ENCODE measurements at regions not wholly inside any gene's neighbourhood (a gene's known extent, or its start where the extent isn't known, plus 50 kb on each side); places are given as distances from the start of the nearest gene placed in this dataset.

GRCh38 chr1:106615473-106615872 lies 441.0 kb upstream of the PRMT6 start:
- Histone ChIP-seq H2BK5ac (ENCODE audit: low read depth, low read length, poor library complexity) (no peak overlapping the region), H3K27me3 (ENCODE audit: insufficient read depth, low read length) (no peaks in the 10 kb centered on the region), H3K14ac (ENCODE audit: low read length) (no peak overlapping the region), H3K9ac (ENCODE audit: low read length) (no peak overlapping the region), H3K4ac (ENCODE audit: low read depth, low read length) (no peak overlapping the region), H3K9me3 (ENCODE audit: insufficient read depth, low read depth, low read length) (peaks cover 2% of the 10 kb centered on the region), H4K12ac (ENCODE audit: low read depth, low read length) (no peak overlapping the region), H3K4me1 (ENCODE audit: control insufficient read depth in 1 of 2, insufficient read depth in 2 of 2, low read length in 2 of 2) (no peaks in the 10 kb centered on the region), H3K4me2 (ENCODE audit: low read length) (no peak overlapping the region), H3K18ac (ENCODE audit: low read length) (no peak overlapping the region), H2BK12ac (ENCODE audit: low read length) (no peak overlapping the region), H3K27ac (ENCODE audit: low read depth, low read length) (no peak overlapping the region), H2AFZ (ENCODE audit: insufficient read depth, low read length, poor library complexity) (no peak overlapping the region), H2AK5ac (ENCODE audit: low read length) (no peak overlapping the region), H3K79me2 (ENCODE audit: control insufficient read depth, insufficient read depth, low read length, poor library complexity) (no peaks in the 10 kb centered on the region), H2BK120ac (ENCODE audit: insufficient read depth, low read length, poor library complexity) (no peak overlapping the region), H3K36me3 (ENCODE audit: control insufficient read depth in 1 of 2, insufficient read depth in 2 of 2, low read length in 2 of 2) (no peaks in the 10 kb centered on the region), H3K23ac (ENCODE audit: low read length) (no peak overlapping the region), H3K79me1 (ENCODE audit: low read length) (no peaks in the 10 kb centered on the region), H3K4me3 (ENCODE audit: low read depth, low read length) (no peak overlapping the region), H4K91ac (ENCODE audit: low read depth, low read length) (no peak overlapping the region), H4K8ac (ENCODE audit: low read depth, low read length) (no peak overlapping the region)
- WGBS (ENCODE audit: extremely low coverage, insufficient coverage, insufficient read length): no CpG with 5 or more reads among the region's 2 CpGs
- no peak for DNase-seq

DNA sequence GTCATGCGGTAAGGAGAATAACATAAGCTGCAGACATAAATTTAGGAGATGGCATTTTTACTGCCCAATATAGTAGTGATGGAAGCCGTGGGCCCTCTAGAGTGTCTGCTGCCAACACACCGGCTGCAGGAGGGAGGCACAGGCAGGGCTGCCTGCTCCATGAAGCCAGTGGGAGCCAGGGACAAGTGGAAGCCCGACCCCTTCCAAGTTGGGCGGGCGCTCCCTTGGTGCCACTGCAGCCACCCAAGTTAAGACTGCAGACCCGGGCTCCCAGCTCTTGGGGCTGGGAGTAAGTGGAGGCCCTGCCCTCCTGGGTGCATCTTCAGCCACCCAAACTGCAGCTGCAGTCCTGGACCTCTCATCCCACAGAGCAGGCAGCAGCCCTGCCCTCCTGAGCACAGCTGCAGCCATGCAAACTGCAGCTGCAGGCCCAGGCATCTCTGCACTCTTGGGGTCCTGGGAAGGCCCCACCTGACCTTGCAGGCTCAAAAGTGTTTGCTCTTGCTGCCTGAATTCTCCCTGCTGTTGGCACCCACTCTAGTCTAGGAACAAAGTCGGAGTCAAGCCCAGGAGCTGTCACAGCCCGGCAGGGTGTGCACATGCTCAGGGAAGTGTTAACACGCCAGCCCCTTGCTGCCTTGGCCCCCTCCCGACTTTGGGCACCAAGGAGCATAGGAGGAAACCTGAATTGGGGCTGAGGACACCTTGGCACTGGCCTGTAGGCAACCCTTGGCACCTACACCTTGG lies 437.2 kb upstream of the PRMT6 start:
- Histone ChIP-seq H3K9me3 (ENCODE audit: insufficient read depth, low read depth, low read length) (peaks cover 2% of the 10 kb centered on the region), H3K4ac (ENCODE audit: low read depth, low read length) (no peak overlapping the region), H4K8ac (ENCODE audit: low read depth, low read length) (no peak overlapping the region)

GRCh38 chr1:106619827-106620134 lies 436.7 kb upstream of the PRMT6 start:
- no peak overlapping the region for H2AFZ ChIP-seq (ENCODE audit: insufficient read depth, low read length, poor library complexity)

More for the DNA sequence above, 437.2 kb upstream of the PRMT6 start:
- Histone ChIP-seq H3K36me3 (ENCODE audit: control insufficient read depth in 1 of 2, insufficient read depth in 2 of 2, low read length in 2 of 2) (no peaks in the 10 kb centered on the region), H3K23ac (ENCODE audit: low read length) (no peak overlapping the region), H2AFZ (ENCODE audit: insufficient read depth, low read length, poor library complexity) (no peak overlapping the region), H3K27ac (ENCODE audit: low read depth, low read length) (no peak overlapping the region), H3K4me1 (ENCODE audit: control insufficient read depth in 1 of 2, insufficient read depth in 2 of 2, low read length in 2 of 2) (no peaks in the 10 kb centered on the region), H3K18ac (ENCODE audit: low read length) (no peak overlapping the region), H3K79me2 (ENCODE audit: control insufficient read depth, insufficient read depth, low read length, poor library complexity) (no peaks in the 10 kb centered on the region), H2BK12ac (ENCODE audit: low read length) (no peak overlapping the region), H3K4me3 (ENCODE audit: low read depth, low read length) (no peak overlapping the region), H3K9ac (ENCODE audit: low read length) (no peak overlapping the region), H4K91ac (ENCODE audit: low read depth, low read length) (no peak overlapping the region), H3K4me2 (ENCODE audit: low read length) (no peak overlapping the region), H4K12ac (ENCODE audit: low read depth, low read length) (no peak overlapping the region), H2BK5ac (ENCODE audit: low read depth, low read length, poor library complexity) (no peak overlapping the region), H3K79me1 (ENCODE audit: low read length) (no peaks in the 10 kb centered on the region), H2AK5ac (ENCODE audit: low read length) (no peak overlapping the region), H3K14ac (ENCODE audit: low read length) (no peak overlapping the region), H3K27me3 (ENCODE audit: insufficient read depth, low read length) (no peaks in the 10 kb centered on the region), H2BK120ac (ENCODE audit: insufficient read depth, low read length, poor library complexity) (no peak overlapping the region)
- WGBS (ENCODE audit: extremely low coverage, insufficient coverage, insufficient read length): no CpG with 5 or more reads among the region's 11 CpGs
- no peak for DNase-seq

DNA sequence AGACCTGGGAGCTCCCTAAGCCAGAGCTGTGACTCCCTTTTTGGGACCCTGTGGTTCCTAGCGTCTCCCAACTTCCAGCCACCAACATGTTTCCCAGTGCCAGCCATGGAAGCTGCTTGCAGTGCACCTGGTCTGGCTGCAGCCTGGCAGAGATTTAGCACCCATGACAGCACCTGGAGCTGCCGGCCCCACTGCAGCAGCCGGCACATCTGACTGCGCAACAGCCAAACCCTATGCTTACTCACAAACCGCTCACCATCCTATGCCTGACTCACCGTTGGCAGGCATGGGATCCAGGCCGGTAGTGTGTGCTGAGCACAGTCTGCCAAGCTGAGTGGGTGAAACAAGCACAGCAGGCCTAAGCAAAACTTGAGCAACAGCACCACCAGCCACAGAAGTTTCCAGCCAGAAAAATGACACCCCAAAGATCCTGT lies 435.9 kb upstream of the PRMT6 start:
- Histone ChIP-seq H3K14ac (ENCODE audit: low read length) (no peak overlapping the region), H4K8ac (ENCODE audit: low read depth, low read length) (no peak overlapping the region), H3K23ac (ENCODE audit: low read length) (no peak overlapping the region), H3K4ac (ENCODE audit: low read depth, low read length) (no peak overlapping the region), H3K79me2 (ENCODE audit: control insufficient read depth, insufficient read depth, low read length, poor library complexity) (no peaks in the 10 kb centered on the region), H2BK5ac (ENCODE audit: low read depth, low read length, poor library complexity) (no peak overlapping the region), H3K18ac (ENCODE audit: low read length) (no peak overlapping the region), H3K36me3 (ENCODE audit: control insufficient read depth in 1 of 2, insufficient read depth in 2 of 2, low read length in 2 of 2) (no peaks in the 10 kb centered on the region), H4K12ac (ENCODE audit: low read depth, low read length) (no peak overlapping the region), H3K4me3 (ENCODE audit: low read depth, low read length) (no peak overlapping the region), H3K9me3 (ENCODE audit: insufficient read depth, low read depth, low read length) (peaks cover 2% of the 10 kb centered on the region), H3K9ac (ENCODE audit: low read length) (no peak overlapping the region), H3K27ac (ENCODE audit: low read depth, low read length) (no peak overlapping the region), H3K79me1 (ENCODE audit: low read length) (no peaks in the 10 kb centered on the region), H3K27me3 (ENCODE audit: insufficient read depth, low read length) (no peaks in the 10 kb centered on the region), H3K4me1 (ENCODE audit: control insufficient read depth in 1 of 2, insufficient read depth in 2 of 2, low read length in 2 of 2) (no peaks in the 10 kb centered on the region), H2BK120ac (ENCODE audit: insufficient read depth, low read length, poor library complexity) (no peak overlapping the region), H2AFZ (ENCODE audit: insufficient read depth, low read length, poor library complexity) (no peak overlapping the region), H3K4me2 (ENCODE audit: low read length) (no peak overlapping the region), H2BK12ac (ENCODE audit: low read length) (no peak overlapping the region), H4K91ac (ENCODE audit: low read depth, low read length) (no peak overlapping the region), H2AK5ac (ENCODE audit: low read length) (no peak overlapping the region)
- no peak for DNase-seq
- no CpG with 5 or more reads among the region's 7 CpGs for WGBS (ENCODE audit: extremely low coverage, insufficient coverage, insufficient read length)

More at GRCh38 chr1:106619827-106620134, 436.7 kb upstream of the PRMT6 start:
- Histone ChIP-seq H3K18ac (ENCODE audit: low read length) (no peak overlapping the region), H3K27ac (ENCODE audit: low read depth, low read length) (no peak overlapping the region), H3K79me1 (ENCODE audit: low read length) (no peaks in the 10 kb centered on the region), H3K9ac (ENCODE audit: low read length) (no peak overlapping the region), H3K79me2 (ENCODE audit: control insufficient read depth, insufficient read depth, low read length, poor library complexity) (no peaks in the 10 kb centered on the region), H3K14ac (ENCODE audit: low read length) (no peak overlapping the region), H2BK12ac (ENCODE audit: low read length) (no peak overlapping the region), H2AK5ac (ENCODE audit: low read length) (no peak overlapping the region), H3K23ac (ENCODE audit: low read length) (no peak overlapping the region), H3K4ac (ENCODE audit: low read depth, low read length) (no peak overlapping the region), H4K12ac (ENCODE audit: low read depth, low read length) (no peak overlapping the region), H4K8ac (ENCODE audit: low read depth, low read length) (no peak overlapping the region), H2BK5ac (ENCODE audit: low read depth, low read length, poor library complexity) (no peak overlapping the region), H4K91ac (ENCODE audit: low read depth, low read length) (no peak overlapping the region), H3K4me3 (ENCODE audit: low read depth, low read length) (no peak overlapping the region), H3K27me3 (ENCODE audit: insufficient read depth, low read length) (no peaks in the 10 kb centered on the region), H2BK120ac (ENCODE audit: insufficient read depth, low read length, poor library complexity) (no peak overlapping the region), H3K4me2 (ENCODE audit: low read length) (no peak overlapping the region), H3K4me1 (ENCODE audit: control insufficient read depth in 1 of 2, insufficient read depth in 2 of 2, low read length in 2 of 2) (no peaks in the 10 kb centered on the region), H3K36me3 (ENCODE audit: control insufficient read depth in 1 of 2, insufficient read depth in 2 of 2, low read length in 2 of 2) (no peaks in the 10 kb centered on the region), H3K9me3 (ENCODE audit: insufficient read depth, low read depth, low read length) (peaks cover 2% of the 10 kb centered on the region)
- WGBS (ENCODE audit: extremely low coverage, insufficient coverage, insufficient read length): no CpG with 5 or more reads among the region's 5 CpGs
- no peak for DNase-seq

All from trophoblast cell (in vitro differentiated cells and primary cell).